Gastrocnemius medialis (tissue), 4 donors: ENCODE measurements at regions not wholly inside any gene's neighbourhood (a gene's known extent, or its start where the extent isn't known, plus 50 kb on each side); places are given as distances from the start of the nearest gene placed in this dataset.

Experiments used
- CTCF ChIP-seq, 5 experiments: fragments of 450-650 bp in 3 of 5; fragments of 200-600 bp in 2 of 5; sonication (generic) in 2 of 5; IDR thresholded peaks in 4 of 5; conservative IDR thresholded peaks in 1 of 5; 1 replicate in 4 of 5; 2 replicates in 1 of 5; pipeline ENCODE4 v1.5.1; 2016 to 2019; ENCODE audit warnings: antibody characterized with exemption in 5 of 5, mild to moderate bottlenecking in 3 of 5, moderate library complexity in 3 of 5
- POLR2A ChIP-seq, 2 donors: fragments of 450-650 bp; IDR thresholded peaks; one replicate each; pipeline ENCODE4 v1.6.1; 2017; ENCODE audit warnings: antibody characterized with exemption in 2 of 2, mild to moderate bottlenecking in 2 of 2, moderate library complexity in 2 of 2

- TF ChIP-seq CTCF (IDR thresholded peaks at IDR 0.05 in 4 of 5, conservative IDR thresholded peaks at IDR 0.05 in 1 of 5) (no peak), POLR2A (IDR thresholded peaks at IDR 0.05) (no peak)
Observed at GRCh38 chr6:156617941-156618340, 159.2 kb upstream of the ARID1B start.
